ENCODE measurements at regions not wholly inside any gene's neighbourhood (a gene's known extent, or its start where the extent isn't known, plus 50 kb on each side); places are given as distances from the start of the nearest gene placed in this dataset.

GRCh38 chr6:98467902-98468301 is 366.5 kb upstream of the POU3F2 start:
- no peak for TF ChIP-seq CTCF (IDR thresholded peaks at IDR 0.05; ENCODE audit: control extremely low read depth in 1 of 3, insufficient read depth in 1 of 3, low read depth in 1 of 3, low read length in 3 of 3)
- no peak for TF ChIP-seq CHD1 (IDR thresholded peaks at IDR 0.05; ENCODE audit: low read depth, low read length)
- TF ChIP-seq E2F6 (IDR thresholded peaks at IDR 0.05), result no peak
- TF ChIP-seq ZNF274 (IDR thresholded peaks at IDR 0.05; ENCODE audit: borderline replicate concordance, extremely low read depth, low read length), result no peak
- TF ChIP-seq MAX (IDR thresholded peaks at IDR 0.05), result no peak
- TF ChIP-seq YY1 (IDR thresholded peaks at IDR 0.05; ENCODE audit: low read depth, low read length), result no peak
- no peak for TF ChIP-seq CREB1 (IDR thresholded peaks at IDR 0.05)
- TF ChIP-seq SP2 (IDR thresholded peaks at IDR 0.05; ENCODE audit: low read length), result no peak
- no peak for TF ChIP-seq RAD21 (IDR thresholded peaks at IDR 0.05 in 1 of 2, conservative IDR thresholded peaks at IDR 0.05 in 1 of 2; ENCODE audit: low read depth in 2 of 2, low read length in 2 of 2)
